Transverse colon (tissue), 3 donors: ENCODE measurements at regions not wholly inside any gene's neighbourhood (a gene's known extent, or its start where the extent isn't known, plus 50 kb on each side); places are given as distances from the start of the nearest gene placed in this dataset.

ENCODE experiments used
- EP300 ChIP-seq: sonication (generic); formaldehyde crosslinking; IDR thresholded peaks from one replicate; pipeline ENCODE4 v1.6.1; 2017; ENCODE audit warnings: antibody characterized with exemption, low read depth
- POLR2AphosphoS5 ChIP-seq, 3 donors: sonication (generic); formaldehyde crosslinking; IDR thresholded peaks; one replicate each; pipeline ENCODE4 v1.6.1; 2016; ENCODE audit warnings: antibody characterized with exemption in 3 of 3

DNA sequence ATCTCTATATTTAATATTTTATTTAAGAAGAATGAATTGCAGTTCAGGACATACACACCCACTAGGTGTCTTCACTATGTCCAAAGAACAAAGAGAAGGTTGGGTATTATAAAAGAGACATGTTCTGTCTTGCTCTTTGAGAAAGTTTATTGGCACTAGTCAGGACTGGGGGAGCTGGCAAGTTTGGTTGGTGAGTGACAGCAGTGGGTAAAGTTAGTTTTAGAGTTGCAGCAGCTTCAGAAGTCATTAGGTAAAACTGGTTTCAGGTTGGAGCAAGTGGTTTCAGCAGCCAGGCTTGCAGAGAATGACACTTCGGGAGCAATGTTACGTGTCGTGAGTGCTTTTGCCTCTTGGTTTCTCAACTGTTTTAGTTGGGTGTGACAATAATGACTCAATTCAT lies 142.2 kb upstream of the HS3ST3A1 start:
- no peak for TF ChIP-seq EP300
- TF ChIP-seq POLR2AphosphoS5 (IDR thresholded peaks at IDR 0.05): no peak
